HCT116 (cell line): ENCODE measurements at regions not wholly inside any gene's neighbourhood (a gene's known extent, or its start where the extent isn't known, plus 50 kb on each side); places are given as distances from the start of the nearest gene placed in this dataset.

Experiments
- ATAC-seq: fragments of 200-7000 bp; cut with Tn5 transposase; 2 replicates; pipeline ENCODE4 v1.9.1; 2020; ENCODE audit warnings: mild to moderate bottlenecking, moderate library complexity
- BruUV-seq: library from RNA; stranded (reverse); fragments of 400-500 nt; replicated peaks from 2 replicates; lab custom pipeline; 2021; lab: Mats Ljungman, UMichigan
- CTCF ChIA-PET: fragments of 300-600 bp; sonication (Branson Sonifier 250); formaldehyde crosslinking; loops from one replicate; lab custom pipeline; 2021; ENCODE audit warnings: antibody characterized with exemption; lab: Charles Lee
- POLR2A ChIA-PET: fragments of 300-600, 350-600 bp; sonication (Branson Sonifier 250); formaldehyde crosslinking; loops from one replicate; lab custom pipeline; 2021; ENCODE audit warnings: antibody characterized with exemption; lab: Charles Lee
- RAD21 ChIA-PET, 2 experiments: fragments of 300-600 bp; sonication (Branson Sonifier 250); formaldehyde crosslinking; loops; one replicate each; lab custom pipeline; 2023; ENCODE audit warnings: low total read pairs in 2 of 2; ENCODE audit not compliant: uncharacterized antibody in 2 of 2, unreplicated experiment in 2 of 2, low non-redundant PET in 1 of 2; lab: Charles Lee
- DNase-seq: peaks from one replicate; pipeline ENCODE4 v3.0.0-alpha.2; 2010; ENCODE audit warnings: low read depth, low spot score
- H2AFZ ChIP-seq: fragments of 200-600 bp; shearing (Covaris generic), sonication (generic); 2 replicates; pipeline ENCODE4 v1.6.1; 2017; ENCODE audit warnings: low read depth, mixed run types, mixed read lengths, antibody characterized with exemption, low read length; ENCODE audit not compliant: poor library complexity, severe bottlenecking
- H3K27ac ChIP-seq: 2 replicates; pipeline ENCODE4 v1.5.1; 2012; ENCODE audit warnings: low read depth, low read length
- H3K27me3 ChIP-seq: fragments of 200-600 bp; sonication (generic); 2 replicates; pipeline ENCODE4 v1.6.1; 2016; ENCODE audit warnings: mixed run types, low read length, mixed read lengths; ENCODE audit not compliant: insufficient read depth
- H3K36me3 ChIP-seq, 2 experiments: fragments of 200-500 bp in 1 of 2; fragments of 200-600 bp in 1 of 2; sonication (Bioruptor generic) in 1 of 2; sonication (generic) in 1 of 2; 2 replicates each; pipeline versions ENCODE4 v1.5.1 to v1.6.1; 2014 to 2016; ENCODE audit warnings: low read length in 2 of 2, inconsistent platforms in 1 of 2, mixed read lengths in 1 of 2, mixed run types in 1 of 2; ENCODE audit not compliant: insufficient read depth in 2 of 2, control insufficient read depth in 1 of 2
- H3K4me1 ChIP-seq, 2 experiments: fragments of 200-600 bp in 1 of 2; sonication (generic) in 1 of 2; 2 replicates each; pipeline versions ENCODE4 v1.5.1 to v1.6.1; 2012 to 2017; ENCODE audit warnings: low read length in 2 of 2, inconsistent platforms in 1 of 2, mild to moderate bottlenecking in 1 of 2, mixed read lengths in 1 of 2, mixed run types in 1 of 2, moderate library complexity in 1 of 2; ENCODE audit not compliant: insufficient read depth in 2 of 2, control insufficient read depth in 1 of 2
- H3K4me2 ChIP-seq: fragments of 200-600 bp; sonication (generic); 2 replicates; pipeline ENCODE4 v1.6.1; 2017; ENCODE audit warnings: mixed run types, low read length, mixed read lengths
- H3K4me3 ChIP-seq, 2 experiments: fragments of 200-600 bp in 1 of 2; sonication (generic) in 1 of 2; replicated peaks in 1 of 2; 2 replicates each; pipeline ENCODE4 v1.5.1; 2011 to 2016; ENCODE audit warnings: low read length in 2 of 2, control low read depth in 1 of 2, low read depth in 1 of 2, mild to moderate bottlenecking in 1 of 2, mixed read lengths in 1 of 2, mixed run types in 1 of 2
- H3K79me2 ChIP-seq: fragments of 200-600 bp; sonication (generic); 2 replicates; pipeline ENCODE4 v1.6.1; 2017; ENCODE audit warnings: mild to moderate bottlenecking, mixed run types, low read length, moderate library complexity, mixed read lengths; ENCODE audit not compliant: insufficient read depth
- H3K9ac ChIP-seq: fragments of 200-600 bp; sonication (generic); 2 replicates; pipeline ENCODE4 v1.6.1; 2016; ENCODE audit warnings: low read length, mixed read lengths
- H3K9me2 ChIP-seq: fragments of 200-600 bp; sonication (generic), shearing (Covaris generic); 2 replicates; pipeline ENCODE4 v1.6.1; 2017; ENCODE audit warnings: mixed run types, mild to moderate bottlenecking, moderate library complexity; ENCODE audit not compliant: insufficient read depth
- H3K9me3 ChIP-seq, 2 experiments: fragments of 200-500 bp in 1 of 2; fragments of 200-600 bp in 1 of 2; sonication (Bioruptor generic) in 1 of 2; sonication (generic) in 1 of 2; 2 replicates each; pipeline ENCODE4 v1.6.1; 2014 to 2017; ENCODE audit warnings: low read length in 2 of 2, mixed read lengths in 2 of 2, inconsistent platforms in 1 of 2, low read depth in 1 of 2, mild to moderate bottlenecking in 1 of 2, mixed run types in 1 of 2, moderate library complexity in 1 of 2; ENCODE audit not compliant: control insufficient read depth in 1 of 2, insufficient read depth in 1 of 2
- H4K20me1 ChIP-seq: fragments of 200-600 bp; sonication (generic), shearing (Covaris generic); 2 replicates; pipeline ENCODE4 v1.6.1; 2017; ENCODE audit warnings: mixed run types, mild to moderate bottlenecking, moderate library complexity; ENCODE audit not compliant: insufficient read depth
- CBX3 ChIP-seq: IDR thresholded peaks from 2 replicates; pipeline ENCODE4 v1.6.1; 2012; ENCODE audit warnings: low read depth
- EGR1 ChIP-seq: IDR thresholded peaks from 2 replicates; pipeline ENCODE4 v1.6.1; 2012; ENCODE audit warnings: low read depth
- ELF1 ChIP-seq: IDR thresholded peaks from 2 replicates; pipeline ENCODE4 v1.6.1; 2012; ENCODE audit warnings: low read depth, borderline replicate concordance
- EZH2 ChIP-seq: fragments of 200-600 bp; sonication (generic); IDR thresholded peaks from 2 replicates; pipeline ENCODE4 v1.6.1; 2017; ENCODE audit warnings: antibody characterized with exemption, mixed run types
- EZH2phosphoT487 ChIP-seq: fragments of 200-600 bp; IDR thresholded peaks from 2 replicates; pipeline ENCODE4 v1.6.1; 2018; ENCODE audit warnings: antibody characterized with exemption, borderline replicate concordance
- JUND ChIP-seq: IDR thresholded peaks from 2 replicates; pipeline ENCODE4 v1.6.1; 2012
- POLR2A ChIP-seq: IDR thresholded peaks from 2 replicates; pipeline ENCODE4 v1.7.0; 2011; ENCODE audit warnings: borderline replicate concordance; ENCODE audit not compliant: insufficient read depth, insufficient read length; ENCODE audit errors: extremely low read depth
- POLR2AphosphoS5 ChIP-seq: IDR thresholded peaks from 2 replicates; pipeline ENCODE4 v1.6.1; 2011; ENCODE audit warnings: mild to moderate bottlenecking, low read depth, low read length, moderate library complexity
- RAD21 ChIP-seq: IDR thresholded peaks from 2 replicates; pipeline ENCODE4 v1.6.1; 2012; ENCODE audit warnings: low read depth, mild to moderate bottlenecking
- SP1 ChIP-seq: IDR thresholded peaks from 2 replicates; pipeline ENCODE4 v1.6.1; 2012; ENCODE audit warnings: low read depth
- SRF ChIP-seq: IDR thresholded peaks from 2 replicates; pipeline ENCODE4 v1.6.1; 2012; ENCODE audit warnings: low read depth
- TCF7L2 ChIP-seq: IDR thresholded peaks from 2 replicates; pipeline ENCODE4 v1.7.0; 2011; ENCODE audit warnings: borderline replicate concordance, inconsistent platforms; ENCODE audit not compliant: insufficient read depth, insufficient read length; ENCODE audit errors: extremely low read depth
- ZFX ChIP-seq: fragments of 450-650 bp; IDR thresholded peaks from 2 replicates; pipeline ENCODE4 v1.6.1; 2017
- ZNF274 ChIP-seq: fragments of 200-500 bp; sonication (Bioruptor generic); IDR thresholded peaks from 2 replicates; pipeline ENCODE4 v1.6.1; 2014; ENCODE audit warnings: mild to moderate bottlenecking, low read depth, low read length, inconsistent platforms
- intact Hi-C: fragments of 100-400 bp; cut with micrococcal nuclease; formaldehyde crosslinking; loops from 2 replicates; pipeline ENCODE4 v1.10.0; 2022
- TF ChIP-seq, protein P1 (sequence below): IDR thresholded peaks from 2 replicates; pipeline ENCODE4 v1.6.1; 2012
- TF ChIP-seq, protein P2 (sequence below): IDR thresholded peaks from 2 replicates; pipeline ENCODE4 v1.6.1; 2012
- TF ChIP-seq, protein P3 (sequence below): IDR thresholded peaks from 2 replicates; pipeline ENCODE4 v1.6.1; 2012; ENCODE audit warnings: low read depth

- Histone ChIP-seq H3K79me2 (no peaks in the 10 kb centered on the region), H3K27ac (no peak overlapping the region), H3K36me3 (no peaks in the 10 kb centered on the region), H3K4me3 (no peak overlapping the region), H2AFZ (peak overlapping the region; percentile 55), H3K4me2 (no peak overlapping the region), H3K9ac (no peak overlapping the region), H3K9me2 (no peaks in the 10 kb centered on the region), H4K20me1 (no peaks in the 10 kb centered on the region), H3K27me3 (no peaks in the 10 kb centered on the region), H3K9me3 (no peaks in the 10 kb centered on the region), H3K4me1 (no peaks in the 10 kb centered on the region)
- intact Hi-C loops = no loop called here
- ChIA-PET POLR2A (no interaction called here), CTCF (no interaction called here), RAD21 (no interaction called here)
- no TSS peak for BruUV-seq
- no peak for ATAC-seq
- TF ChIP-seq POLR2AphosphoS5 (no peak), JUND (no peak), POLR2A (no peak), SP1 (no peak), SRF (no peak), CBX3 (no peak), TCF7L2 (no peak)
- DNase-seq = no peak
Observed at GRCh38 chr7:94205529-94205928, 189.2 kb upstream of the COL1A2 start.

DNA sequence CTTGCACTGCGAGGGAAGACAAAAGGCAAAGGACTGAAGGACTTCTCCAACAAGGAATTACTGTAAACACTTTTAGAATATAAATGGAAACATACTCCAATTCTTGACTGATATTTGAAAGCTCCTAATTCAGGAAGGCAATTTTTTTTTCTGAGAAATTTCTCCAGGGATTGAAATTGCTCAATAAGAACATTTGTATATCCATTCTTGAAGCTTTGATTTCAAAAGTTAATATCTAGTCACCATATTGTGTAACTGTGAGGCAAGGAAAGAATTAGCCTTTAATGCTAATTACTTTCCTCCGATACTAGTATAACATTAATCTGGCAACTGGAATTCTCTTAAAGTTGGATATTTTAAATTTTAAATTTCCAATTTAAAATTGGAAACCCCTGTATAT, 188.4 kb upstream of the COL1A2 start:
- no peak overlapping the region for H2AFZ ChIP-seq
- no TSS peak for BruUV-seq
- RAD21 ChIA-PET = no interaction called here
- H3K9me3 ChIP-seq = no peaks in the 10 kb centered on the region
- no peak overlapping the region for H3K4me2 ChIP-seq
- CTCF ChIA-PET = no interaction called here
- ATAC-seq = no peak
- no peaks in the 10 kb centered on the region for H3K36me3 ChIP-seq
- H3K9me2 ChIP-seq = no peaks in the 10 kb centered on the region
- no peaks in the 10 kb centered on the region for H3K79me2 ChIP-seq
- H4K20me1 ChIP-seq = no peaks in the 10 kb centered on the region
- no peaks in the 10 kb centered on the region for H3K4me1 ChIP-seq
- POLR2A ChIA-PET = no interaction called here
- no peak overlapping the region for H3K27ac ChIP-seq
- no peak overlapping the region for H3K4me3 ChIP-seq
- H3K27me3 ChIP-seq = no peaks in the 10 kb centered on the region
- no peak overlapping the region for H3K9ac ChIP-seq
- intact Hi-C loops = no loop called here
- DNase-seq = no peak
- TF ChIP-seq TCF7L2 (no peak), RAD21 (no peak), ELF1 (no peak), ZNF274 (no peak), EZH2 (no peak), POLR2AphosphoS5 (no peak), EGR1 (no peak), POLR2A (no peak), ZFX (no peak), EZH2phosphoT487 (no peak)
- TF ChIP-seq, protein P1, sequence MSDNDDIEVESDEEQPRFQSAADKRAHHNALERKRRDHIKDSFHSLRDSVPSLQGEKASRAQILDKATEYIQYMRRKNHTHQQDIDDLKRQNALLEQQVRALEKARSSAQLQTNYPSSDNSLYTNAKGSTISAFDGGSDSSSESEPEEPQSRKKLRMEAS = no peak
- TF ChIP-seq, protein P2, sequence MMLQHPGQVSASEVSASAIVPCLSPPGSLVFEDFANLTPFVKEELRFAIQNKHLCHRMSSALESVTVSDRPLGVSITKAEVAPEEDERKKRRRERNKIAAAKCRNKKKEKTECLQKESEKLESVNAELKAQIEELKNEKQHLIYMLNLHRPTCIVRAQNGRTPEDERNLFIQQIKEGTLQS = no peak
- TF ChIP-seq, protein P3, sequence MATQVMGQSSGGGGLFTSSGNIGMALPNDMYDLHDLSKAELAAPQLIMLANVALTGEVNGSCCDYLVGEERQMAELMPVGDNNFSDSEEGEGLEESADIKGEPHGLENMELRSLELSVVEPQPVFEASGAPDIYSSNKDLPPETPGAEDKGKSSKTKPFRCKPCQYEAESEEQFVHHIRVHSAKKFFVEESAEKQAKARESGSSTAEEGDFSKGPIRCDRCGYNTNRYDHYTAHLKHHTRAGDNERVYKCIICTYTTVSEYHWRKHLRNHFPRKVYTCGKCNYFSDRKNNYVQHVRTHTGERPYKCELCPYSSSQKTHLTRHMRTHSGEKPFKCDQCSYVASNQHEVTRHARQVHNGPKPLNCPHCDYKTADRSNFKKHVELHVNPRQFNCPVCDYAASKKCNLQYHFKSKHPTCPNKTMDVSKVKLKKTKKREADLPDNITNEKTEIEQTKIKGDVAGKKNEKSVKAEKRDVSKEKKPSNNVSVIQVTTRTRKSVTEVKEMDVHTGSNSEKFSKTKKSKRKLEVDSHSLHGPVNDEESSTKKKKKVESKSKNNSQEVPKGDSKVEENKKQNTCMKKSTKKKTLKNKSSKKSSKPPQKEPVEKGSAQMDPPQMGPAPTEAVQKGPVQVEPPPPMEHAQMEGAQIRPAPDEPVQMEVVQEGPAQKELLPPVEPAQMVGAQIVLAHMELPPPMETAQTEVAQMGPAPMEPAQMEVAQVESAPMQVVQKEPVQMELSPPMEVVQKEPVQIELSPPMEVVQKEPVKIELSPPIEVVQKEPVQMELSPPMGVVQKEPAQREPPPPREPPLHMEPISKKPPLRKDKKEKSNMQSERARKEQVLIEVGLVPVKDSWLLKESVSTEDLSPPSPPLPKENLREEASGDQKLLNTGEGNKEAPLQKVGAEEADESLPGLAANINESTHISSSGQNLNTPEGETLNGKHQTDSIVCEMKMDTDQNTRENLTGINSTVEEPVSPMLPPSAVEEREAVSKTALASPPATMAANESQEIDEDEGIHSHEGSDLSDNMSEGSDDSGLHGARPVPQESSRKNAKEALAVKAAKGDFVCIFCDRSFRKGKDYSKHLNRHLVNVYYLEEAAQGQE = no peak
